Dermis blood vessel endothelial cell (primary cell): ENCODE measurements at regions not wholly inside any gene's neighbourhood (a gene's known extent, or its start where the extent isn't known, plus 50 kb on each side); places are given as distances from the start of the nearest gene placed in this dataset.

Experiments used
- DNase-seq: peaks from one replicate; pipeline ENCODE4 v3.0.0; 2010

- DNase-seq: peak; percentile 90
These were observed 160.6 kb upstream of the SYT1 start for GRCh38 chr12:78703820-78704525.

- DNase-seq: no peak
These were observed 152.6 kb upstream of the SYT1 start for GRCh38 chr12:78711954-78712353.

- no peak for DNase-seq
These were observed 151.6 kb upstream of the SYT1 start for GRCh38 chr12:78712834-78713481.

GRCh38 chr12:78719721-78720120, 144.9 kb upstream of the SYT1 start:
- DNase-seq: no peak

- DNase-seq: peak; percentile 56
These were observed 142.7 kb upstream of the SYT1 start for GRCh38 chr12:78721906-78722305.

- no peak for DNase-seq
These were observed 139.5 kb upstream of the SYT1 start for GRCh38 chr12:78725033-78725432.

- DNase-seq: no peak
These were observed 138.5 kb upstream of the SYT1 start for GRCh38 chr12:78725951-78726580.

GRCh38 chr12:78726854-78727253, 137.7 kb upstream of the SYT1 start:
- no peak for DNase-seq

GRCh38 chr12:78732481-78732880, 132.1 kb upstream of the SYT1 start:
- DNase-seq: no peak

- DNase-seq: no peak
These were observed 124.9 kb upstream of the SYT1 start for GRCh38 chr12:78739653-78740052.

- DNase-seq: no peak
These were observed 118.6 kb upstream of the SYT1 start for GRCh38 chr12:78746001-78746400.

GRCh38 chr12:78753058-78753457, 111.5 kb upstream of the SYT1 start:
- DNase-seq: no peak

GRCh38 chr12:78756936-78757335, 107.6 kb upstream of the SYT1 start:
- DNase-seq: no peak

- peak; percentile 97 for DNase-seq
These were observed 105.2 kb upstream of the SYT1 start for GRCh38 chr12:78759367-78759766.

GRCh38 chr12:78760906-78761305, 103.7 kb upstream of the SYT1 start:
- no peak for DNase-seq

GRCh38 chr12:78764913-78765312, 99.7 kb upstream of the SYT1 start:
- DNase-seq: no peak

- no peak for DNase-seq
These were observed 97.2 kb upstream of the SYT1 start for GRCh38 chr12:78767264-78767981.

- DNase-seq: no peak
These were observed 86.2 kb upstream of the SYT1 start for GRCh38 chr12:78778339-78778738.

GRCh38 chr12:78787576-78787975, 77.0 kb upstream of the SYT1 start:
- no peak for DNase-seq

- DNase-seq: no peak
These were observed 74.4 kb upstream of the SYT1 start for GRCh38 chr12:78790148-78790547.

- no peak for DNase-seq
These were observed 72.4 kb upstream of the SYT1 start for GRCh38 chr12:78792052-78792698.

GRCh38 chr12:78793491-78793890, 71.1 kb upstream of the SYT1 start:
- DNase-seq: no peak

GRCh38 chr12:78793982-78794381, 70.6 kb upstream of the SYT1 start:
- DNase-seq: no peak
